Endodermal cell (in vitro differentiated cells): ENCODE measurements at regions not wholly inside any gene's neighbourhood (a gene's known extent, or its start where the extent isn't known, plus 50 kb on each side); places are given as distances from the start of the nearest gene placed in this dataset.

Experiments
- DNase-seq: peaks from one replicate; pipeline ENCODE4 v3.0.0-alpha.2; 2017
- H3K27ac ChIP-seq: 2 replicates; pipeline ENCODE4 v1.5.1; 2013; ENCODE audit warnings: mild to moderate bottlenecking, low read depth, low read length, moderate library complexity
- H3K27me3 ChIP-seq: 2 replicates; pipeline ENCODE4 v1.6.1; 2013; ENCODE audit warnings: mild to moderate bottlenecking, low read length, moderate library complexity; ENCODE audit not compliant: insufficient read depth, control insufficient read depth, poor library complexity, severe bottlenecking
- H3K36me3 ChIP-seq: 2 replicates; pipeline ENCODE4 v1.7.0; 2013; ENCODE audit warnings: mild to moderate bottlenecking, low read length, moderate library complexity; ENCODE audit not compliant: control insufficient read depth, insufficient read depth
- H3K4me1 ChIP-seq: one replicate; pipeline ENCODE4 v1.7.0; 2013; ENCODE audit warnings: low read length; ENCODE audit not compliant: control insufficient read depth, insufficient read depth
- H3K4me3 ChIP-seq: 2 replicates; pipeline ENCODE4 v1.5.1; 2013; ENCODE audit warnings: mild to moderate bottlenecking, low read length, moderate library complexity
- H3K9ac ChIP-seq: 2 replicates; pipeline ENCODE4 v1.6.1; 2013; ENCODE audit warnings: mild to moderate bottlenecking, low read length, moderate library complexity; ENCODE audit not compliant: poor library complexity, severe bottlenecking; ENCODE audit errors: extremely low read depth
- H3K9me3 ChIP-seq: 2 replicates; pipeline ENCODE4 v1.6.1; 2013; ENCODE audit warnings: mild to moderate bottlenecking, low read length, moderate library complexity; ENCODE audit not compliant: control insufficient read depth
- H3K27ac Mint-ChIP-seq: 2 replicates; pipeline ENCODE4 v1.8.0; 2020; ENCODE audit warnings: mixed read lengths
- H3K27me3 Mint-ChIP-seq: 2 replicates; pipeline ENCODE4 v1.8.0; 2021; ENCODE audit warnings: mild to moderate bottlenecking, mixed read lengths; ENCODE audit not compliant: insufficient read depth
- H3K36me3 Mint-ChIP-seq: 2 replicates; pipeline ENCODE4 v1.8.0; 2020; ENCODE audit warnings: low read depth, mixed read lengths
- H3K4me1 Mint-ChIP-seq: 2 replicates; pipeline ENCODE4 v1.8.0; 2020; ENCODE audit warnings: mixed read lengths
- H3K4me3 Mint-ChIP-seq: 2 replicates; pipeline ENCODE4 v1.8.0; 2020; ENCODE audit warnings: mild to moderate bottlenecking, moderate library complexity, mixed read lengths
- H3K9me3 Mint-ChIP-seq: 2 replicates; pipeline ENCODE4 v1.8.0; 2020; ENCODE audit warnings: mild to moderate bottlenecking, mixed read lengths
- WGBS, 2 experiments: methylation state at CpG; one replicate each; pipeline versions ENCODE4 v1.1.5 to v1.1.7; 2013; ENCODE audit warnings: missing lambda C conversion rate in 2 of 2, mixed read lengths in 1 of 2; ENCODE audit not compliant: insufficient coverage in 1 of 2, insufficient read length in 1 of 2; 5-methylcytosine and 5-hydroxymethylcytosine counted together
- TF ChIP-seq, protein P1 (sequence below): fragments of 200-600 bp; sonication (generic); conservative IDR thresholded peaks from 2 replicates; pipeline ENCODE4 v1.5.0; 2021; ENCODE audit warnings: antibody characterized with exemption, mild to moderate bottlenecking

DNA sequence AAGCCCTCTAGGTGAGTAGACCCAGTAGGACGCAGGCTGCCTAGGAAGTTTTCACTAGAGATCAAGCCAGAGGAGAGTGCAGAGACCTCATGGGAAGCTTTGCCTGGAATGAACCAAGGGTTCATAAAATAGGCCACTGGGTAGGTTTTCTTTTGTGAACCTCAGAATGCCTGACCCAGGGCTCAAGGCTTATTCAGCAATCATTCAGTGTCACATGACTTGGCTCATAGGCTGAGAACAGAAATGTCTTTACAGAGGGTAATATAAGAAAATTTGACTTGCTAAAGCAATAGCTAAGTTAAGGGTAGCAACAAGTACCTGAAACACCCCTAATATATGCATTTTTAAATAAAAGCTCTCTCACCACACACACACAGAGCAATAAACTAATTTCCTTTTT lies 132.6 kb downstream of the RAB38 start:
- no peak overlapping the region for H3K27ac Mint-ChIP-seq

DNA sequence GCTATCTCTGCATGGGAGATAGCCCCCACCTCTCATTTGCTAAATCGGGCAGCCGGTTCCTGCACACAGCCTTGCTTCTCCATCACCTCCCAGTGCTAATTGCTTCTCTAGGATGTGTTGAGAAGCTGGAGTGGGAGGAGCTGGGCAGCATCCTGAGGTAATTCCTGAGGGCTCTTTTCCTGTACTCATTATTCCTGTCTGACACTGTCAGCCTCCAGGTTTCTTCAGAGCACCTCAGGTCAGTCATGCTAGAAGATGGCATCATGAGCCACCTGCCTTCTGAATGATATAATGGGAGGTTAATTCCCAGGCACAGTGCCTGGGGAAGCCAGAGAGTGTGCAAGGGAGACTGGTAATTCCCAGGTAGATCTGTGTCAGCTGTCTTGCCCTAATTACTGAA lies 133.0 kb downstream of the RAB38 start:
- Mint-ChIP-seq H3K27me3 (no peaks in the 10 kb centered on the region), H3K4me3 (no peak overlapping the region), H3K4me1 (peaks cover 51% of the 10 kb centered on the region), H3K9me3 (peaks cover 3% of the 10 kb centered on the region), H3K27ac (no peak overlapping the region), H3K36me3 (peaks cover 6% of the 10 kb centered on the region)
- peak; percentile 81 for DNase-seq
- Histone ChIP-seq H3K27me3 (no peaks in the 10 kb centered on the region), H3K27ac (no peak overlapping the region), H3K4me3 (peak overlapping the region; percentile 72), H3K9me3 (no peaks in the 10 kb centered on the region), H3K9ac (no peak overlapping the region), H3K4me1 (peaks cover 13% of the 10 kb centered on the region), H3K36me3 (peaks cover 15% of the 10 kb centered on the region)
- TF ChIP-seq, protein P1, sequence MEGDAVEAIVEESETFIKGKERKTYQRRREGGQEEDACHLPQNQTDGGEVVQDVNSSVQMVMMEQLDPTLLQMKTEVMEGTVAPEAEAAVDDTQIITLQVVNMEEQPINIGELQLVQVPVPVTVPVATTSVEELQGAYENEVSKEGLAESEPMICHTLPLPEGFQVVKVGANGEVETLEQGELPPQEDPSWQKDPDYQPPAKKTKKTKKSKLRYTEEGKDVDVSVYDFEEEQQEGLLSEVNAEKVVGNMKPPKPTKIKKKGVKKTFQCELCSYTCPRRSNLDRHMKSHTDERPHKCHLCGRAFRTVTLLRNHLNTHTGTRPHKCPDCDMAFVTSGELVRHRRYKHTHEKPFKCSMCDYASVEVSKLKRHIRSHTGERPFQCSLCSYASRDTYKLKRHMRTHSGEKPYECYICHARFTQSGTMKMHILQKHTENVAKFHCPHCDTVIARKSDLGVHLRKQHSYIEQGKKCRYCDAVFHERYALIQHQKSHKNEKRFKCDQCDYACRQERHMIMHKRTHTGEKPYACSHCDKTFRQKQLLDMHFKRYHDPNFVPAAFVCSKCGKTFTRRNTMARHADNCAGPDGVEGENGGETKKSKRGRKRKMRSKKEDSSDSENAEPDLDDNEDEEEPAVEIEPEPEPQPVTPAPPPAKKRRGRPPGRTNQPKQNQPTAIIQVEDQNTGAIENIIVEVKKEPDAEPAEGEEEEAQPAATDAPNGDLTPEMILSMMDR: no peak
- 37 to 70% methylated on average over 2 of the region's 2 CpGs for WGBS, 2 experiments

More for the DNA sequence above, 132.6 kb downstream of the RAB38 start:
- H3K4me1 Mint-ChIP-seq: peaks cover 51% of the 10 kb centered on the region
- no peak overlapping the region for H3K4me3 Mint-ChIP-seq
- peaks cover 15% of the 10 kb centered on the region for H3K36me3 ChIP-seq
- no peaks in the 10 kb centered on the region for H3K9me3 ChIP-seq
- H3K9me3 Mint-ChIP-seq: peaks cover 3% of the 10 kb centered on the region
- 60% methylated on average over 1 of the region's 1 CpG; no CpG with 5 or more reads in 1 of the 2 experiments for WGBS, 2 experiments
- H3K27ac ChIP-seq: no peak overlapping the region
- peaks cover 13% of the 10 kb centered on the region for H3K4me1 ChIP-seq
- H3K27me3 ChIP-seq: no peaks in the 10 kb centered on the region
- no peaks in the 10 kb centered on the region for H3K27me3 Mint-ChIP-seq
- no peak overlapping the region for H3K9ac ChIP-seq
- H3K4me3 ChIP-seq: peak overlapping the region; percentile 72
- TF ChIP-seq, protein P1: no peak
- H3K36me3 Mint-ChIP-seq: peaks cover 6% of the 10 kb centered on the region
- DNase-seq: no peak

DNA sequence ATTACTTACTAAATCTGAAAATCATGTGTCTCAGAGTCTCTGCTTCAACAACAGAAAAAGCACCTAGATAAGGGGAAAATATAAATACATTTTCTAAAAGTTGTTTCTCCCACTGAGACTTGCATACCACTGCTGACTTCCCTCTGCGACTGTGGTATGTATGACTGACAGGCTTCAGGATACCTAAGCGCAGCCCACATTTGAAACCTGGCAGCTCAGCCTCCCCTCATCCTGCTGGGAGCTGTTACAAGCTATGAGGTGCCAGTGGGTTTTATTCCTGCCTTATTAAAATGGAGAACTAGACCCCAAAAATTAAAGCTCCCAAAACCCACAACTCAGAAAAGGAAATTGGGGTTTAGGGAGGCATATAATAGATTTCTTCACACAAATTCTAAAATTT lies 133.6 kb downstream of the RAB38 start:
- Histone ChIP-seq H3K9me3 (no peaks in the 10 kb centered on the region), H3K36me3 (peaks cover 15% of the 10 kb centered on the region), H3K27me3 (no peaks in the 10 kb centered on the region), H3K4me1 (peaks cover 11% of the 10 kb centered on the region), H3K27ac (no peak overlapping the region), H3K4me3 (peak overlapping the region; percentile 72), H3K9ac (no peak overlapping the region)
- Mint-ChIP-seq H3K27ac (no peak overlapping the region), H3K4me1 (peaks cover 51% of the 10 kb centered on the region), H3K4me3 (no peak overlapping the region), H3K36me3 (peaks cover 6% of the 10 kb centered on the region), H3K9me3 (peaks cover 3% of the 10 kb centered on the region), H3K27me3 (no peaks in the 10 kb centered on the region)
- peak; percentile 63 for DNase-seq
- TF ChIP-seq, protein P1: no peak
- 68% methylated on average over 2 of the region's 2 CpGs; no CpG with 5 or more reads in 1 of the 2 experiments for WGBS, 2 experiments
